WTC11 (cell line): ENCODE measurements at regions not wholly inside any gene's neighbourhood (a gene's known extent, or its start where the extent isn't known, plus 50 kb on each side); places are given as distances from the start of the nearest gene placed in this dataset.

Experiments used
- ATF1 ChIP-seq: sonication (generic); formaldehyde crosslinking; IDR thresholded peaks from 2 replicates; pipeline ENCODE4 v1.8.1; 2023; ENCODE audit warnings: mild to moderate bottlenecking, moderate library complexity, missing genetic modification reagents
- CREB1 ChIP-seq: sonication (generic); formaldehyde crosslinking; IDR thresholded peaks from 2 replicates; pipeline ENCODE4 v1.8.0; 2023; ENCODE audit warnings: mild to moderate bottlenecking, missing genetic modification reagents
- TCF7 ChIP-seq: sonication (generic); formaldehyde crosslinking; IDR thresholded peaks from 2 replicates; pipeline ENCODE4 v1.8.0; 2022; ENCODE audit warnings: mild to moderate bottlenecking, low read depth, missing genetic modification reagents, moderate library complexity
- ZNF138 ChIP-seq: sonication (generic); formaldehyde crosslinking; conservative IDR thresholded peaks from 2 replicates; pipeline ENCODE4 v1.8.1; 2022; ENCODE audit warnings: mild to moderate bottlenecking, moderate library complexity, missing genetic modification reagents
- TF ChIP-seq, protein P1 (sequence below): fragments of 200-600 bp; IDR thresholded peaks from 2 replicates; pipeline ENCODE4 v1.8.0; 2022; ENCODE audit warnings: antibody characterized with exemption
- TF ChIP-seq, protein P2 (sequence below): sonication (generic); formaldehyde crosslinking; IDR thresholded peaks from 2 replicates; pipeline ENCODE4 v1.8.0; 2022; ENCODE audit warnings: mild to moderate bottlenecking, missing genetic modification reagents
- TF ChIP-seq, protein P3 (sequence below): sonication (generic); formaldehyde crosslinking; IDR thresholded peaks from 2 replicates; pipeline ENCODE4 v1.8.1; 2022; ENCODE audit warnings: low read depth, mild to moderate bottlenecking, moderate library complexity, missing genetic modification reagents, borderline replicate concordance
- TF ChIP-seq, protein P4 (sequence below): sonication (generic); formaldehyde crosslinking; IDR thresholded peaks from 2 replicates; pipeline ENCODE4 v1.8.1; 2022; ENCODE audit warnings: missing genetic modification reagents, borderline replicate concordance
- TF ChIP-seq, protein P5 (sequence below): sonication (generic); formaldehyde crosslinking; IDR thresholded peaks from 2 replicates; pipeline ENCODE4 v1.8.1; 2023; ENCODE audit warnings: mild to moderate bottlenecking, moderate library complexity, missing genetic modification reagents
- TF ChIP-seq, protein P6 (sequence below): sonication (generic); formaldehyde crosslinking; IDR thresholded peaks from 2 replicates; pipeline ENCODE4 v1.8.1; 2022; ENCODE audit warnings: mild to moderate bottlenecking, moderate library complexity, missing genetic modification reagents

DNA sequence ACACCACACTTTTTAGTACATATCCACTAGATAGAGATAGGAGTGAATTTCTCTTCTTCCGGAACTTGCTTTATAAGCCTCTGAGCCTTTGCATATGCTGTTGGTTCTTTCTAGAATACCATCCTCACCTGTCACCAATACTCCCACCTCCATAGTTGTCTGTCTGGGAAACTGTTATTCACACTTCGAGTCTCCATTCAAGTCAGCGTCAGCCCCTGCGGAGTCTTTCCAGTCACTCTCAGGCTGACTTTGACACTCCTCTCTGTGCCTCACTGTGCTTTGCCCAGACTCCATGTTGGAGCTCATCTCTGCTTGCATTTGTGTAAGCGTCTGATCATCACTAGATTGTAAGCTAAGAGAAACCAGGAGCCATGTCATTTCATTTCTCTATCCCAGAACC, 66.5 kb upstream of the NRBF2 start:
- TF ChIP-seq, protein P1, sequence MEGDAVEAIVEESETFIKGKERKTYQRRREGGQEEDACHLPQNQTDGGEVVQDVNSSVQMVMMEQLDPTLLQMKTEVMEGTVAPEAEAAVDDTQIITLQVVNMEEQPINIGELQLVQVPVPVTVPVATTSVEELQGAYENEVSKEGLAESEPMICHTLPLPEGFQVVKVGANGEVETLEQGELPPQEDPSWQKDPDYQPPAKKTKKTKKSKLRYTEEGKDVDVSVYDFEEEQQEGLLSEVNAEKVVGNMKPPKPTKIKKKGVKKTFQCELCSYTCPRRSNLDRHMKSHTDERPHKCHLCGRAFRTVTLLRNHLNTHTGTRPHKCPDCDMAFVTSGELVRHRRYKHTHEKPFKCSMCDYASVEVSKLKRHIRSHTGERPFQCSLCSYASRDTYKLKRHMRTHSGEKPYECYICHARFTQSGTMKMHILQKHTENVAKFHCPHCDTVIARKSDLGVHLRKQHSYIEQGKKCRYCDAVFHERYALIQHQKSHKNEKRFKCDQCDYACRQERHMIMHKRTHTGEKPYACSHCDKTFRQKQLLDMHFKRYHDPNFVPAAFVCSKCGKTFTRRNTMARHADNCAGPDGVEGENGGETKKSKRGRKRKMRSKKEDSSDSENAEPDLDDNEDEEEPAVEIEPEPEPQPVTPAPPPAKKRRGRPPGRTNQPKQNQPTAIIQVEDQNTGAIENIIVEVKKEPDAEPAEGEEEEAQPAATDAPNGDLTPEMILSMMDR, result no peak
- TF ChIP-seq, protein P2, sequence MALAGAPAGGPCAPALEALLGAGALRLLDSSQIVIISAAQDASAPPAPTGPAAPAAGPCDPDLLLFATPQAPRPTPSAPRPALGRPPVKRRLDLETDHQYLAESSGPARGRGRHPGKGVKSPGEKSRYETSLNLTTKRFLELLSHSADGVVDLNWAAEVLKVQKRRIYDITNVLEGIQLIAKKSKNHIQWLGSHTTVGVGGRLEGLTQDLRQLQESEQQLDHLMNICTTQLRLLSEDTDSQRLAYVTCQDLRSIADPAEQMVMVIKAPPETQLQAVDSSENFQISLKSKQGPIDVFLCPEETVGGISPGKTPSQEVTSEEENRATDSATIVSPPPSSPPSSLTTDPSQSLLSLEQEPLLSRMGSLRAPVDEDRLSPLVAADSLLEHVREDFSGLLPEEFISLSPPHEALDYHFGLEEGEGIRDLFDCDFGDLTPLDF (CRISPR knock-in tag), result no peak
- TF ChIP-seq, protein P3, sequence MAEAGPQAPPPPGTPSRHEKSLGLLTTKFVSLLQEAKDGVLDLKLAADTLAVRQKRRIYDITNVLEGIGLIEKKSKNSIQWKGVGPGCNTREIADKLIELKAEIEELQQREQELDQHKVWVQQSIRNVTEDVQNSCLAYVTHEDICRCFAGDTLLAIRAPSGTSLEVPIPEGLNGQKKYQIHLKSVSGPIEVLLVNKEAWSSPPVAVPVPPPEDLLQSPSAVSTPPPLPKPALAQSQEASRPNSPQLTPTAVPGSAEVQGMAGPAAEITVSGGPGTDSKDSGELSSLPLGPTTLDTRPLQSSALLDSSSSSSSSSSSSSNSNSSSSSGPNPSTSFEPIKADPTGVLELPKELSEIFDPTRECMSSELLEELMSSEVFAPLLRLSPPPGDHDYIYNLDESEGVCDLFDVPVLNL (CRISPR knock-in tag), result no peak
- no peak for TF ChIP-seq TCF7 (CRISPR knock-in tag)
- no peak for TF ChIP-seq ATF1 (CRISPR knock-in tag)
- TF ChIP-seq, protein P4, sequence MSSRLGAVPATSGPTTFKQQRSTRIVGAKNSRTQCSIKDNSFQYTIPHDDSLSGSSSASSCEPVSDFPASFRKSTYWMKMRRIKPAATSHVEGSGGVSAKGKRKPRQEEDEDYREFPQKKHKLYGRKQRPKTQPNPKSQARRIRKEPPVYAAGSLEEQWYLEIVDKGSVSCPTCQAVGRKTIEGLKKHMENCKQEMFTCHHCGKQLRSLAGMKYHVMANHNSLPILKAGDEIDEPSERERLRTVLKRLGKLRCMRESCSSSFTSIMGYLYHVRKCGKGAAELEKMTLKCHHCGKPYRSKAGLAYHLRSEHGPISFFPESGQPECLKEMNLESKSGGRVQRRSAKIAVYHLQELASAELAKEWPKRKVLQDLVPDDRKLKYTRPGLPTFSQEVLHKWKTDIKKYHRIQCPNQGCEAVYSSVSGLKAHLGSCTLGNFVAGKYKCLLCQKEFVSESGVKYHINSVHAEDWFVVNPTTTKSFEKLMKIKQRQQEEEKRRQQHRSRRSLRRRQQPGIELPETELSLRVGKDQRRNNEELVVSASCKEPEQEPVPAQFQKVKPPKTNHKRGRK (CRISPR knock-in tag), result no peak
- no peak for TF ChIP-seq CREB1 (CRISPR knock-in tag)
- TF ChIP-seq ZNF138, result no peak
- TF ChIP-seq, protein P5, sequence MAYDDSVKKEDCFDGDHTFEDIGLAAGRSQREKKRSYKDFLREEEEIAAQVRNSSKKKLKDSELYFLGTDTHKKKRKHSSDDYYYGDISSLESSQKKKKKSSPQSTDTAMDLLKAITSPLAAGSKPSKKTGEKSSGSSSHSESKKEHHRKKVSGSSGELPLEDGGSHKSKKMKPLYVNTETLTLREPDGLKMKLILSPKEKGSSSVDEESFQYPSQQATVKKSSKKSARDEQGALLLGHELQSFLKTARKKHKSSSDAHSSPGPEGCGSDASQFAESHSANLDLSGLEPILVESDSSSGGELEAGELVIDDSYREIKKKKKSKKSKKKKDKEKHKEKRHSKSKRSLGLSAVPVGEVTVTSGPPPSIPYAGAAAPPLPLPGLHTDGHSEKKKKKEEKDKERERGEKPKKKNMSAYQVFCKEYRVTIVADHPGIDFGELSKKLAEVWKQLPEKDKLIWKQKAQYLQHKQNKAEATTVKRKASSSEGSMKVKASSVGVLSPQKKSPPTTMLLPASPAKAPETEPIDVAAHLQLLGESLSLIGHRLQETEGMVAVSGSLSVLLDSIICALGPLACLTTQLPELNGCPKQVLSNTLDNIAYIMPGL (CRISPR knock-in tag), result no peak
- TF ChIP-seq, protein P6, sequence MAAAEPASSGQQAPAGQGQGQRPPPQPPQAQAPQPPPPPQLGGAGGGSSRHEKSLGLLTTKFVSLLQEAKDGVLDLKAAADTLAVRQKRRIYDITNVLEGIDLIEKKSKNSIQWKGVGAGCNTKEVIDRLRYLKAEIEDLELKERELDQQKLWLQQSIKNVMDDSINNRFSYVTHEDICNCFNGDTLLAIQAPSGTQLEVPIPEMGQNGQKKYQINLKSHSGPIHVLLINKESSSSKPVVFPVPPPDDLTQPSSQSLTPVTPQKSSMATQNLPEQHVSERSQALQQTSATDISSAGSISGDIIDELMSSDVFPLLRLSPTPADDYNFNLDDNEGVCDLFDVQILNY, result no peak
